Lung (tissue), 11 donors: ENCODE measurements at regions not wholly inside any gene's neighbourhood (a gene's known extent, or its start where the extent isn't known, plus 50 kb on each side); places are given as distances from the start of the nearest gene placed in this dataset.

Experiments
- ATAC-seq: fragments of 200-7000 bp; cut with Tn5 transposase; one replicate; pipeline ENCODE4 v1.9.1; 2020; ENCODE audit warnings: moderate number of reproducible peaks; ENCODE audit not compliant: insufficient read depth, low FRiP score
- DNase-seq, 3 donors: peaks; one replicate each; pipeline ENCODE4 v3.0.0-alpha.2; 2013 to 2017
- H3K27ac ChIP-seq, 2 donors: one replicate each; pipeline ENCODE4 v1.5.1; 2013; ENCODE audit warnings: mild to moderate bottlenecking in 2 of 2, moderate library complexity in 2 of 2, control low read depth in 1 of 2, inconsistent platforms in 1 of 2, low read depth in 1 of 2, low read length in 1 of 2
- H3K27me3 ChIP-seq, 3 donors: one replicate each; pipeline ENCODE4 v1.5.1; 2013; ENCODE audit warnings: low read length in 2 of 3; ENCODE audit not compliant: control insufficient read depth in 3 of 3, insufficient read depth in 3 of 3
- H3K36me3 ChIP-seq, 4 donors: one replicate each; pipeline ENCODE4 v1.5.1; 2013; ENCODE audit warnings: low read length in 4 of 4, mild to moderate bottlenecking in 1 of 4, moderate library complexity in 1 of 4; ENCODE audit not compliant: control insufficient read depth in 4 of 4, insufficient read depth in 4 of 4
- H3K4me1 ChIP-seq, 5 donors: one replicate each; pipeline ENCODE4 v1.5.1; 2013; ENCODE audit warnings: low read length in 5 of 5, mild to moderate bottlenecking in 2 of 5, moderate library complexity in 1 of 5; ENCODE audit not compliant: control insufficient read depth in 5 of 5, insufficient read depth in 5 of 5
- H3K4me3 ChIP-seq: one replicate; pipeline ENCODE4 v1.5.1; 2013; ENCODE audit warnings: mild to moderate bottlenecking, control low read depth, moderate library complexity
- H3K9ac ChIP-seq, 2 donors: one replicate each; pipeline ENCODE4 v1.5.1; 2013; ENCODE audit warnings: low read length in 2 of 2, control low read depth in 1 of 2; ENCODE audit not compliant: insufficient read depth in 1 of 2
- H3K9me3 ChIP-seq, 4 donors: one replicate each; pipeline ENCODE4 v1.5.1; 2013; ENCODE audit warnings: low read length in 3 of 4, mild to moderate bottlenecking in 1 of 4, moderate library complexity in 1 of 4; ENCODE audit not compliant: control insufficient read depth in 4 of 4, insufficient read depth in 3 of 4
- WGBS, 2 donors: extraction: QIAGEN DNeasy Blood & Tissue Kit; methylation state at CpG; one replicate each; pipeline ENCODE4 v1.1.7; 2013; 5-methylcytosine and 5-hydroxymethylcytosine counted together
- TF ChIP-seq, protein P1 (sequence below): IDR thresholded peaks from 2 replicates; pipeline ENCODE4 v1.5.1; 2012; ENCODE audit warnings: mild to moderate bottlenecking; ENCODE audit errors: control extremely low read depth, extremely low read depth
- donor health status: control.
- donor health status: control.
- donor health status: Bipolar disorder and iron deficiency.
- donor health status: healthy.
- donor health status: DM: yes; HTN: yes; CAD: no.

DNA sequence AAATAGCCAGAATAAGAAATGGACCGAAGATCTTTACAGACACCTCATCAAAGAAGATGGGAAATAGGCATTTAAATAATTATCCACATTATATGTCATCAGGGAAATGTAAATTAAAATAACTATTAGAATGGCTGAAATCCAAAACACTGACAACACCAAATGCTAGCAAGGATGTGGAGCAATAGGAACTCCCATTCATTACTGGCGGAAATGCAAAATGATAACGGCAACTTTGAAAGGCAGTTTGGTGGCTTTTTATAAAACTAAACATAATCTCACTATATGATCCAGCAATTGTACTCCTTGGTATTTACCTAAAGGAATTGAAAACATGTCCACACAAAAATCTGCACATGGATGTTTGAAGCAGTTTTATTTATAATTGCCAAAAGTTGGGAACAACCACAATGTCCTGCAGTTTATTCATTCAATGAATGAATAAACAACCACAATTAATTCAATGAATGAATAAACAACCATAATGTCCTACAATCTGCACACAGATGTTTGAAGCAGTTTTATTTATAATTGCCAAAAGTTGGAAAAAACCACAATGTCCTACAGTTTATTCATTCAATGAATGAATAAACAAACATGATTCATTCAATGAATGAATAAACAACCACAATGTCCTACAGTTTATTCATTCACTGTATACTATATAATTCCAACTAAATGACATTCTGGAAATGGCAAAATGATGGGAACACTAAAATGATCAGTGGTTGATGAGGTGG, 117.6 kb upstream of the PCDH18 start:
- Histone ChIP-seq H3K9ac (no peak overlapping the region), H3K4me3 (no peak overlapping the region), H3K4me1 (peaks cover 0 to 10% (median 0%) of the 10 kb centered on the region in 5 donors), H3K36me3 (no peaks in the 10 kb centered on the region), H3K27ac (no peak overlapping the region), H3K9me3 (no peaks in the 10 kb centered on the region), H3K27me3 (no peaks in the 10 kb centered on the region)
- peak in 2 of 3 donors; percentile 52 to 64 for DNase-seq
- 86 to 91% methylated on average over 3 of the region's 3 CpGs for WGBS, 2 donors
- TF ChIP-seq, protein P1, sequence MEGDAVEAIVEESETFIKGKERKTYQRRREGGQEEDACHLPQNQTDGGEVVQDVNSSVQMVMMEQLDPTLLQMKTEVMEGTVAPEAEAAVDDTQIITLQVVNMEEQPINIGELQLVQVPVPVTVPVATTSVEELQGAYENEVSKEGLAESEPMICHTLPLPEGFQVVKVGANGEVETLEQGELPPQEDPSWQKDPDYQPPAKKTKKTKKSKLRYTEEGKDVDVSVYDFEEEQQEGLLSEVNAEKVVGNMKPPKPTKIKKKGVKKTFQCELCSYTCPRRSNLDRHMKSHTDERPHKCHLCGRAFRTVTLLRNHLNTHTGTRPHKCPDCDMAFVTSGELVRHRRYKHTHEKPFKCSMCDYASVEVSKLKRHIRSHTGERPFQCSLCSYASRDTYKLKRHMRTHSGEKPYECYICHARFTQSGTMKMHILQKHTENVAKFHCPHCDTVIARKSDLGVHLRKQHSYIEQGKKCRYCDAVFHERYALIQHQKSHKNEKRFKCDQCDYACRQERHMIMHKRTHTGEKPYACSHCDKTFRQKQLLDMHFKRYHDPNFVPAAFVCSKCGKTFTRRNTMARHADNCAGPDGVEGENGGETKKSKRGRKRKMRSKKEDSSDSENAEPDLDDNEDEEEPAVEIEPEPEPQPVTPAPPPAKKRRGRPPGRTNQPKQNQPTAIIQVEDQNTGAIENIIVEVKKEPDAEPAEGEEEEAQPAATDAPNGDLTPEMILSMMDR: no peak
- ATAC-seq: no peak

DNA sequence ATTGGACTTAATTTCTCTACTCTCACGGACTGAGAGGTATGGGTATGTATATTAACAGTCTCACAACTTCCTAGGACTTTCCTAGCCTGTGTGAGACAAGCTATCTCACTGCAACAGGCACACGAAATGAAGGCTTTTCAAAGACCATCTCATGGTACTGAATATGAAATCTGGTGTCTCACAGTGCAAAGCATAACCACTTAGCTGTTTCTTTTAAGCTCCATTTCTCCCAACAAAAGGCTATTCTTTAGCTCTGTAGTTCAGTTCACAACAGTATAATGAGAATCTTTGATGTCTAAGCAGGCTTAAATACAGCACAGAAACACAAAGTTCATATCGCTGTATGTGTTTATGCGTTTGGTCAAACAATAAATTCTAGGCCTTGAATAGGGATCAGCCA, 116.2 kb upstream of the PCDH18 start:
- H3K9me3 ChIP-seq: no peaks in the 10 kb centered on the region
- H3K4me3 ChIP-seq: no peak overlapping the region
- H3K27me3 ChIP-seq: no peaks in the 10 kb centered on the region
- H3K9ac ChIP-seq: no peak overlapping the region
- ATAC-seq (no peak), DNase-seq (no peak)
- 80% methylated on average over 4 of the region's 4 CpGs for WGBS, 2 donors
- peaks cover 0 to 5% (median 0%) of the 10 kb centered on the region in 5 donors for H3K4me1 ChIP-seq
- no peaks in the 10 kb centered on the region for H3K36me3 ChIP-seq
- no peak overlapping the region for H3K27ac ChIP-seq
- TF ChIP-seq, protein P1: no peak

DNA sequence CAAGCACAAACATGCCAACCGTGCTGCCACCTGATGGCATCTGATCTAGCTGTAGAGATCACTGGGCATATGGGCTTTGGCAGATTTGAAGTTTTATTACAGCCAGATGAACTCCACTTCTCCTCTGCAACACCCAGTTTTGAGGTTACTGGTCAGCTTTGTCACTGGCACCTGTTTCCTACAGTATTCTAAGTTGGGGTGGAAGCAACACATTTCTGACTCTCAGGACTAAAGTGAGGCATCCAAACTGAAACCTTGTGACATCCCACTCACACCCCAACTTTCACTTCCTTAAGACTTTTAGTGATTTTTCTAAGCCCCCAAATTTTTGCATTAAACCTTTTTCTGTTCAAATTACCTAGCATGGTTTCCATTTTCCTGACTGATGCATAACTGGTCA, 115.1 kb upstream of the PCDH18 start:
- TF ChIP-seq, protein P1: no peak
- DNase-seq: no peak
- H3K4me1 ChIP-seq: peaks cover 0 to 2% (median 0%) of the 10 kb centered on the region in 5 donors
- H3K36me3 ChIP-seq: no peaks in the 10 kb centered on the region
- no peaks in the 10 kb centered on the region for H3K9me3 ChIP-seq
- H3K27me3 ChIP-seq: no peaks in the 10 kb centered on the region
- no peak for ATAC-seq
- H3K9ac ChIP-seq: no peak overlapping the region
- WGBS, 2 donors: 92 to 95% methylated on average over 1 of the region's 1 CpG
- H3K4me3 ChIP-seq: no peak overlapping the region
- H3K27ac ChIP-seq: no peak overlapping the region
